ENCODE measurements at regions not wholly inside any gene's neighbourhood (a gene's known extent, or its start where the extent isn't known, plus 50 kb on each side); places are given as distances from the start of the nearest gene placed in this dataset.

DNA sequence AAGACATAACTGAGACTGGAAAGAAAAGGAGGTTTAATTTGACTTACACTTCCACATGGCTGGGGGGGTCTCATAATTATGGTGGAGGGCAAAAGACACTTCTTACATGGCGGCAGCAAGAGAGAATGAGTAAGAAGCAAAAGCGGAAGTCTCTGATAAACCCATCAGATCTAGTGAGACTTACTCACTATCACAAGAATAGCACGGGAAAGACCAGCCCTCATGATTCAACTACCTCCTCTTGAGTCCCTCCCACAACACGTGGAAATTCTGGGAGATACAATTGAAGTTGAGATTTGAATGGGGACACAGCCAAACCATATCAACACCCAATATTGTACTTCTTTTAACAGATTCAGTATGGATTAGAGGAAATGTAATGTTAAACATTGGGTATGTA lies 646.6 kb downstream of the ANKRD50 start:
- TF ChIP-seq CTCF (IDR thresholded peaks at IDR 0.05; ENCODE audit: low read length) (no peak), EZH2 (IDR thresholded peaks at IDR 0.05; ENCODE audit: borderline replicate concordance, low read length) (no peak)
